ENCODE measurements at regions not wholly inside any gene's neighbourhood (a gene's known extent, or its start where the extent isn't known, plus 50 kb on each side); places are given as distances from the start of the nearest gene placed in this dataset.
"Not testable (repeated sequence)": the region's sequence is repeated elsewhere in the genome, so short reads cannot be mapped to it uniquely, and the experiment has no call there.

DNA sequence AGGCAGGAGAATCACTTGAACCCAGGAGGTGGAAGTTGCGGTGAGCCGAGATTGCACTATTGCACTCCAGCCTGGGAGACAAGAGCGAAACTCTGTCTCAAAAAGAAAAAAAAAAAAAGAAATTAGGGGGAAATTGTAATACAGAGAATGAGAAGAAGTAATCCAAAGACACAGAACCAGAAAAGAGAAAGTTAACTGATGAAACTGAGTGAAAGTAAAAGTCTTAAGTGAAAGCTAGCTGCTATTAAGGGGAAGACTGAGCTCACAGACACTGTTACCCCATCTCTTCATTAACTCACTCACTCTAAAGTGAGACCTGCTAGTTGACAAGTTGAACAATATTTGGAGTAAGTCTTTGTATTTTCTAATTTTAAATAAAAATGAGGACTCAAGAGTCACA lies 763.0 kb upstream of the PCDH10 start:
- DNase-seq = no peak

- no peak for DNase-seq
Observed at GRCh38 chr4:132387060-132387459, 762.0 kb upstream of the PCDH10 start.

GRCh38 chr4:132395561-132395960 lies 753.5 kb upstream of the PCDH10 start:
- DNase-seq = no peak

DNA sequence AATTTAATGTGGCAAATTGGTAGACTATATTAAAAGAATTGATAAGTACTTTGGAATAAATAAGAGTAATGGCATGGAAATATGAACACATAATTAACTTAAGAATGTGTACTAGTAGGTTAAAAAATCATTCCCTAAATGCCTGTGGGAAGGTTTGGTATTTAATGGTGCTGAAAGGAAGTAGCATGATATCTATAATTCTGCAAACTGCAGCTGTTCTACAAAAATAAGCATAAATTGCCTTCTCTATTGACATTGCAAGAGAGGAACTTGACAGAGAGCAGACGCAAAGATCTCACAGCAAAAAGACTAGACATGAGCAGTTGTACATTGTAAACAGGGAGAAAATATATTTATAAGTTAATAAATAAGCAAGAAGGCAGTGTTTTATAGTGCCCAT lies 752.5 kb upstream of the PCDH10 start:
- no peak for DNase-seq

- DNase-seq = no peak
Observed at GRCh38 chr4:132417220-132417619, 731.9 kb upstream of the PCDH10 start.

DNA sequence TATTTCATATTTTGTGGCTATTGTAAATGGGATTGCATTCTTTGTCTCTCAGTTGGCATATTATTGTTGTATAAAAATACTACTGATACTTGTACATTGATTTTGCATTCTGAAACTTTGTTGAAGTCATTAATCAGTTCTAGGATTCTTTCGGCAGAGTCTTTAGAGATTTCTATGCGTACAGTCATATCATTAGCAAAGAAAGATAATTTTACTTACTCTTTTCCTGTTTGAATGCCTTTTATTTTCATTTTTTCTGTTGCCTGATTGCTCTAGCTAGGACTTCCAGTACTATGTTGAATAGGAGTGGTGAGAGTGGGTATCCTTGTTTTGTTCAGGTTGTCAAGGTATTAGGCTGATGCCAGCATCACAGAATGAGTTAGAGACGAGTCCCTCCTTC lies 722.0 kb upstream of the PCDH10 start:
- no peak for DNase-seq

- DNase-seq = no peak
Observed at GRCh38 chr4:132437117-132437516, 712.0 kb upstream of the PCDH10 start.

DNA sequence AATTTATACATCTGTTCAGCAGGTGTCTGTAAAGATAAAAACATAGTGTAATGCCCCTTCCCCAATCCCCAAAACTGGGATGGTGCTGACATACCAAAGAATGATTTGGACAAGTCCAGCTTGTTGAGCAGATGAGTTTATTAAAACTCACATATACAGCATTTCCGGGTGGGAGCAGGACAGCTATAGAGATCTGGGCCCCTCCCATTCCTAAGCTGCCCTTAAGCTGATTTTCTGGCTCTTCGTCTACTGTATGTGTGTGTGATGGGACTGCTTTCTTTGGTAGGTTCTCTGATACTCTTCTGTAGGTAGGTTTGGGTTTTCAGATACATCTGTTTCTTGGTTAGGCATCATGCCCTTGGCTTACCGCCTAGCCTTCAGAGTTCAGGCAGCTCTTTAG lies 703.7 kb upstream of the PCDH10 start:
- no peak for DNase-seq

GRCh38 chr4:132457987-132458386 lies 691.1 kb upstream of the PCDH10 start:
- DNase-seq = not testable (repeated sequence)

DNA sequence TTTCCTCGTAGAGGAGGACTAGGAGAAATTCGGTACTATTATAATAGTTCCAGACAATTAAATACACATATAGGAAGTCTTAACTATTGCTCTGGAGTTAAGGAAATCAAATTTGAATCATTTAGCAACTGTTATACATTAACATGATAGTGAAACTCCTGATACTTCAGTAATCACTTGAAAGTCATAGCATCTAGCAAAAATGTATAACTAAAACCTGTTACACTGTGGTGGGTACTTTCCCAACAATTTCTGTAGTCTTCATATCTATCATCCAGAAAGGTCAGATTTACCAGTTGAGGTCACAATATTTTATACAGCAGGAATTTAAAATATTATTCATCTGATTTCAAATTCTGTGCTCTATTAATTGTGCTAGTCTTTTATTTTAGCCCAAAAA lies 669.6 kb upstream of the PCDH10 start:
- DNase-seq = no peak

DNA sequence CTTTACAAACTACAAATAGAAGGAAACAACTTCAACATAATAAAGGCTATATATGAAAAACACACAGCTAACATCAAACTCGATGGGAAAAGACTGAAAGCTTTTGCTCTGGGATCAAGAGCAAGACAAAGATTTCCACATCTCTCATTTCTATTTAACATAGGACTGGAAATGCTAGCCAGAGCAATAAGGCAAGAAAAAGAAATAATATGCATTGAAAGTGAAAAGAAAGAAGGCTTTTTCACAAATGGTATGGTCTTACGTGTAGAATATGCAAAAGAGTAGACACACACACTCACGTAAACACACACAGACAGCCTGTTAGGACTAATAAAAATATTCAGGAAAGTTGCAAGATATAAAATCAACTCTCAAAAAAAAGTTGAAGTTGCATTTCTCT lies 660.5 kb upstream of the PCDH10 start:
- DNase-seq = no peak

GRCh38 chr4:132493476-132493875 lies 655.6 kb upstream of the PCDH10 start:
- DNase-seq = no peak

DNA sequence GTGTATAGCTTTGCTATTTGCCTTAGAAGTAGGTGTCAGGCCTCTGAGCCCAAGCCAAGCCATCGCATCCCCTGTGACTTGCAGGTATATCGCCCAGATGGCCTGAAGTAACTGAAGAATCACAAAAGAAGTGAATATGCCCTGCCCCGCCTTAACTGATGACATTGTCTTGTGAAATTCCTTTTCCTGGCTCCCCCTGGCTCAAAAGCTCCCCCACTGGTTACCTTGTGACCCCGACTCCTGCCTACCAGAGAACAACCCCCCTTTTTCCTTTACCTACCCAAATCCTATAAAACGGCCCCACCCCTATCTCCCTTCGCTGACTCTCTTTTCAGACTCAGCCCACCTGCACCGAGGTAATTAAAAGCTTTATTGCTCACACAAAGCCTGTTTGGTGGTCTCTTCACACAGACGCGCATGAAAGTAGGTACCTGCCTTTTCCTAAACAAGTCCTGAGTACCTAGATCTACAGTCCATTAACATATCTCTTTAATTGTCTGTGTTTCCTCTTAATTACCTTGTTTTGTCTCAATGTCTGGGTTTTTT lies 653.8 kb upstream of the PCDH10 start:
- not testable (repeated sequence) for DNase-seq

DNA sequence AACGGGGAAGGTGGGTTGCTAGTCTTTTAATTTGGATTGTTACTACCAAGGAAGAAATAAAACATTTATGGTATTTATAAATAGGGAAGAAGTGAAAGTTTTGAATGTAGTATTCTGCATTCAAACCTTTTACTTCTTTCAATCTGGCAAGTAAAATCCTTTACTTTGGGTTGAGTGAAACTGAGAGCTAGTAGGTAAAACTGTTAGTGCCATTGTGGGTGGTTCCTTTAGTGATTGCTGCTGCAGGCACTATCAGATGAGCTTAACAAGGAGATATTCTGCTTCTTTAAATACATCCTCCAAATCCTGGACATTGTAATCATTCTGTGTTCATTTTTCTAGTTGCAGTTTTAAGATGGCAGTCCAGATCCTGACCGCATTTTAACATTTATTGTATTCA lies 650.9 kb upstream of the PCDH10 start:
- DNase-seq = no peak

DNA sequence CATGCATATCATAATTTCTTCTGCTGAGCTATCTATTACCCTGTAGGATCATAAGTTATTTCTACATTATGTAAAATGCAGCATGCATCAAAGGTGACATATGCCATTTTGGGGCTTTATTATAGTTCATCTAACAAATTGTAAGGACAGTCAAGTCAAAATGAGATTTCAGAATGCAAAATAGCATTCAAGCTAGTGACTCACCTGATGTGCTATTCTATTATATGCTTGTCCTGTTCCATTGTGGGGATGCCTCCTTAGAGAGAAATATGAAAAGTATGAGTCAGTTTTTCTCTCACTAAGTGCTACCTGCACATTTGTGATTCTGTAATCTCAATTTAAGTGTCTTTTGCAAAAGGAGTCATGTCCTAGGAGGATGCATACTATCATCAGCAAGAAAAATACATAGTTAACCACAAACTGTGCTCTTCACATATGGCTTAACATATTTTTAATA lies 647.0 kb upstream of the PCDH10 start:
- no peak for DNase-seq

- DNase-seq = no peak
Observed at GRCh38 chr4:132504438-132504837, 644.7 kb upstream of the PCDH10 start.

- DNase-seq = no peak
Observed at GRCh38 chr4:132506568-132506967, 642.5 kb upstream of the PCDH10 start.

- DNase-seq = no peak
Observed at GRCh38 chr4:132513491-132513890, 635.6 kb upstream of the PCDH10 start.

DNA sequence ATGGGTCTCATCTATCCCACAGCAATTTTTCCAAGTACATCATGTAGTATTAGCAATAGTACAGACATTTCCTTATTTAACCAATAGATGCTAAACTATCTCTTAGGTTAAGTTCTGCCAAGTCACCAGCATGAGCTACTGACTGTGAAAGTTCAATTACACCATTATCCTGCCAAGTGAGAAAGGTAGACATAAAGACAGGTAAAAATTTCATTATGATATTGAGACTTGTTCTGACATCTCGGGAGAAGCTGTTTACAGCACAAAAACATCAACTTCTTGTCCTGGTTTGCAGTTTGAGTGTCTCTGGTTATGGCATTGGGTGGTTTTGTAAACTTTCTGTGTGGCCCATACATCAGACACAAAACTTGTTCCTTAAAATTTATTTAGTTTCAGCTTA lies 622.4 kb upstream of the PCDH10 start:
- DNase-seq = no peak

DNA sequence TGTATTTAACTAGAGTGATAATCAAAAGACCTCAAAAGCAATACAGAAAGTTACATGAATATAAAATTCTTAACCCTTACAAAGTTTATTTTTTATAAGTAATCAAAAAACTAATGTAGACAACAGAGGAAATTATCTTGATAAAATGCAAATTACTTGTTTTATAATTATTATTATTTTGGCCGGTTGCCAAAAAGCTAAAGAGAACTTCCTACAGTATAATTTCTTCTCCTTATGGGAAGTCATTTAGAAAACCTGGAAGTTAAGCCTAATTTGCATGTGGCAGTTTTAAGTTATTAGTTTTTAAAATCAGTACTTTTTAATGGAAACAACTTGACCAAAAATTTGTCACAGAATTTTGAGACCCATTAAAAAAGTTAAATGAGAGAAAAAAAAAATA lies 621.3 kb upstream of the PCDH10 start:
- no peak for DNase-seq

DNA sequence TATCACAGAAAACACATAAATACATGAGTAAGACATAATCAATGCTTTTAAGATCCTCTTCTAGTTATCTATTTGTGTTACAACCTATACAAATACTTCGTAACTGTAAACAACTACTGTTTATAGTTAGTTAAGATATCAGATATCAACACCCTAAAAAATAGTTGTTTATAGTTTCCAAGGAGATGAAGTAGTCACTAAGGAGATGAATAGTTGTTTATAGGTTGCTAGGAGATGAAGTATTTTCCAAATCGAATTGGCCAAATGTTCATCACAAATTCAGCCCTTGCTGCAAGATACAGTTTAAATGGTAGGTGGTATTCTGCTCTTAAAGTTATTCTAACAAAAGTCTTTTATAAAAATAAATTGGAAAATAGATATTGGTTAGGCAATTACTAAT lies 618.2 kb upstream of the PCDH10 start:
- DNase-seq = no peak

DNA sequence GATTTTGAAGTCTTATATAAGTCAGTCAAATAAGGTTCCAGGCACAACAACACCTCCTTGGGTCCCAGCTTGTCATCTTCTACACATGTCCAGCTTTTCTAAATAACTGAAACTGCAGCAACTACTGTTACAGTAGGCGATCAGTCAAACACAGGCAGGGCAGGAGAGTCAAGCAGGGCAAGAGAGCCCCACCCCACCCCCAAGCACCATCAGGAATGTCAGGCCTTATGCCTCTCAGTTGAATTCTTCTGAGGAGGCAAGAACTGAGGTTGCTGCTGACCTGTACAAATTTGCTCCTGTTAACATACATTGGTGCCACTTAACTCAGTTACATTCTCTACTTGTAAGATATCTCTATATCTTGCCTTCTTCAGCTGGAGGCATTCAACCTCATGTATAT lies 608.8 kb upstream of the PCDH10 start:
- no peak for DNase-seq

DNA sequence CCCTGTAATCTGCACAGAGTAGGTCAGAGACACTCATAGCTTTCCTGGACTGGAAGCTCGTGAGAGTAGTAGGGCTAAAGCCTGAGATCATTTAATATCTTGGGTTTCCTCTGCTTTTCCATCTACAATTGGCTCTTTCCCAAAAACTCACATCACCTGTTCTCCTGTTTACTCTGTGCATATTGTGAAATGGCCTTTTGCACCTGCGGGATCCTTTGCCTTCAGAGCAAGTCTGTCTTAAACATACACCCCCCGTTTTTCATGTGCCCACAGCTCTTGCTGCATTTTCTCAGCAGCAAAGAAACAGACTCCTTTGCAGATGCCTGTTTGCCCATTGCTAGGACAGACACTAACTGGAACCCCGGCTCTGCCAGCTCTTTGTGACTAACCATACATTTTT lies 608.3 kb upstream of the PCDH10 start:
- no peak for DNase-seq

DNA sequence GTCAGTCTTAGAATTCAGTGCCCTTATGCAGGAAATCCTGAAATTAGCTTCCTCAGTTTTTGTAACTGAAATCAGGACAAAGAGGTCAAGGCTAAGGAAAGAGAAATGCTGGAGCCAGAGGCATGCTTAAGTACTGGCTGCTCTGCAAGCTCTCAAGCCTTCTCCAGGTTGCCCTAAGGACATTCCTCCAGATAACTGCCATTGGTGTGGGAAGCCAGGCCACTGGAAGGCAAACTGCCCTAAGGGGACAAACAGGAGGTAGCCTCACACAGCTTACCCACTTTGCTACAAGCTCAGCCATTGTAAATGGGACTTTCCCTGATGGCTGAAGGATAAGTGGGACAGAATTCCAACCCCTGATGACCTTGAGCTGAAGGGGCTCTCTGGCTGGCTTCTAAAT lies 606.9 kb upstream of the PCDH10 start:
- no peak for DNase-seq

DNA sequence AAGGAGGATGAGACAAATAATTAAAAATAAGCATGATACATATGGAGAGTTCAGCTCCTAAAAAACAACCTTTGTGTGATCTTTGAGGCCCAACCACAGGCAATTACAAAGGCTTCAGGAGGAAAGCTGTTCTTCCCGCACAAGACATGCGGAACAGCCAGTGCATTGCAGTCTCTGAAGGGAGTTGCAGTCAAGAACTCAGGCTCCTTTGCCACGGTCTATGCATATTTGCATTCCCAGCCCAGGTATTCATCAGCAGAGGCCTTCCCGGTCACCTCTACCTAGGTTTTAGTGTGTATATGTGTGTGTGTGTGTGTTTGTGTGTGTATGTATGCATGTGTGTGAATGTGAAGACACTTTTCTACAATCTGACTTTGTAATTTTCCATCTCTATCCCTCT lies 600.6 kb upstream of the PCDH10 start:
- DNase-seq = no peak

- no peak for DNase-seq
Observed at GRCh38 chr4:132556316-132556715, 592.8 kb upstream of the PCDH10 start.
